ENCODE measurements at regions not wholly inside any gene's neighbourhood (a gene's known extent, or its start where the extent isn't known, plus 50 kb on each side); places are given as distances from the start of the nearest gene placed in this dataset.
"Not testable (repeated sequence)": the region's sequence is repeated elsewhere in the genome, so short reads cannot be mapped to it uniquely, and the experiment has no call there.

GRCh38 chr1:95537176-95537575 lies 303.2 kb downstream of the RWDD3 start:
- 64 to 66% methylated on average over 3 of the region's 3 CpGs for WGBS, 2 donors

GRCh38 chr1:95538242-95538641 lies 304.2 kb downstream of the RWDD3 start:
- 92 to 94% methylated on average over 7 of the region's 7 CpGs for WGBS, 2 donors
- H3K36me3 ChIP-seq; H3K27me3 ChIP-seq; H3K4me1 ChIP-seq; intact Hi-C loops (cut with DNase I); H3K9me3 ChIP-seq; H3K27ac ChIP-seq; DNase-seq; H3K4me3 ChIP-seq: not testable (repeated sequence)

More at GRCh38 chr1:95537176-95537575, 303.2 kb downstream of the RWDD3 start:
- Histone ChIP-seq H3K4me3 (no peak overlapping the region), H3K27ac (no peak overlapping the region), H3K9me3 (no peaks in the 10 kb centered on the region), H3K4me1 (no peaks in the 10 kb centered on the region), H3K36me3 (no peaks in the 10 kb centered on the region), H3K27me3 (no peaks in the 10 kb centered on the region)
- DNase-seq = no peak
- intact Hi-C loops (cut with DNase I) = no loop called here
- TF ChIP-seq EP300 (IDR thresholded peaks at IDR 0.05) (no peak), CTCF (IDR thresholded peaks at IDR 0.05) (no peak), POLR2A (IDR thresholded peaks at IDR 0.05) (no peak), POLR2AphosphoS5 (IDR thresholded peaks at IDR 0.05) (no peak)

GRCh38 chr1:95542936-95543335 lies 308.9 kb downstream of the RWDD3 start:
- Histone ChIP-seq H3K4me1 (no peaks in the 10 kb centered on the region), H3K27me3 (no peaks in the 10 kb centered on the region), H3K9me3 (no peaks in the 10 kb centered on the region), H3K27ac (no peak overlapping the region), H3K36me3 (no peaks in the 10 kb centered on the region), H3K4me3 (no peak overlapping the region)
- intact Hi-C loops (cut with DNase I) = no loop called here
- DNase-seq = no peak
- TF ChIP-seq POLR2AphosphoS5 (IDR thresholded peaks at IDR 0.05) = no peak
- no peak for TF ChIP-seq EP300 (IDR thresholded peaks at IDR 0.05)
- WGBS, 2 donors = 79 to 84% methylated on average over 2 of the region's 2 CpGs

- 90 to 91% methylated on average over 2 of the region's 2 CpGs for WGBS, 2 donors
- TF ChIP-seq POLR2A (IDR thresholded peaks at IDR 0.05) = no peak
- TF ChIP-seq POLR2AphosphoS5 (IDR thresholded peaks at IDR 0.05) = no peak
- TF ChIP-seq EP300 (IDR thresholded peaks at IDR 0.05) = no peak
- TF ChIP-seq CTCF (IDR thresholded peaks at IDR 0.05) = no peak
- H3K36me3 ChIP-seq = no peaks in the 10 kb centered on the region
- H3K4me1 ChIP-seq = no peaks in the 10 kb centered on the region
- H3K27ac ChIP-seq = no peak overlapping the region
- intact Hi-C loops (cut with DNase I) = no loop called here
- H3K4me3 ChIP-seq = no peak overlapping the region
- H3K9me3 ChIP-seq = no peaks in the 10 kb centered on the region
- DNase-seq = no peak
- no peaks in the 10 kb centered on the region for H3K27me3 ChIP-seq
These were observed 313.0 kb downstream of the RWDD3 start for GRCh38 chr1:95547005-95547404.

GRCh38 chr1:95548211-95548610 lies 314.2 kb downstream of the RWDD3 start:
- WGBS, 2 donors = 57 to 62% methylated on average over 1 of the region's 1 CpG
- H3K27ac ChIP-seq = no peak overlapping the region
- no peaks in the 10 kb centered on the region for H3K9me3 ChIP-seq
- no peak overlapping the region for H3K4me3 ChIP-seq
- no peaks in the 10 kb centered on the region for H3K27me3 ChIP-seq
- H3K36me3 ChIP-seq = no peaks in the 10 kb centered on the region
- no peak for TF ChIP-seq CTCF (IDR thresholded peaks at IDR 0.05)
- no peak for TF ChIP-seq POLR2AphosphoS5 (IDR thresholded peaks at IDR 0.05)
- TF ChIP-seq POLR2A (IDR thresholded peaks at IDR 0.05) = no peak
- no peak for TF ChIP-seq EP300 (IDR thresholded peaks at IDR 0.05)
- no peaks in the 10 kb centered on the region for H3K4me1 ChIP-seq
- intact Hi-C loops (cut with DNase I) = no loop called here
- DNase-seq = no peak

- TF ChIP-seq POLR2A (IDR thresholded peaks at IDR 0.05) (no peak), POLR2AphosphoS5 (IDR thresholded peaks at IDR 0.05) (no peak), EP300 (IDR thresholded peaks at IDR 0.05) (no peak), CTCF (IDR thresholded peaks at IDR 0.05) (no peak)
- no peaks in the 10 kb centered on the region for H3K36me3 ChIP-seq
- H3K27me3 ChIP-seq = no peaks in the 10 kb centered on the region
- intact Hi-C loops (cut with DNase I) = no loop called here
- no peak for DNase-seq
- H3K27ac ChIP-seq = no peak overlapping the region
- H3K9me3 ChIP-seq = peaks cover 0 to 1% (median 0%) of the 10 kb centered on the region in 4 donors
- no peak overlapping the region for H3K4me3 ChIP-seq
- H3K4me1 ChIP-seq = no peaks in the 10 kb centered on the region
These were observed 317.2 kb downstream of the RWDD3 start for GRCh38 chr1:95551201-95551600.

All from sigmoid colon (tissue), 6 donors.